NOMO-1 treated with dmso at 0.1 percent for 144 hours (cell line): ENCODE measurements at regions not wholly inside any gene's neighbourhood (a gene's known extent, or its start where the extent isn't known, plus 50 kb on each side); places are given as distances from the start of the nearest gene placed in this dataset.
A peak's percentile ranks its signal among the peaks of the same experiment; 100 is the strongest.

ENCODE experiments used
- DNase-seq: peaks from one replicate; lab custom pipeline; 2025; ENCODE audit not compliant: unreplicated experiment; lab: John Stamatoyannopoulos, UW

DNA sequence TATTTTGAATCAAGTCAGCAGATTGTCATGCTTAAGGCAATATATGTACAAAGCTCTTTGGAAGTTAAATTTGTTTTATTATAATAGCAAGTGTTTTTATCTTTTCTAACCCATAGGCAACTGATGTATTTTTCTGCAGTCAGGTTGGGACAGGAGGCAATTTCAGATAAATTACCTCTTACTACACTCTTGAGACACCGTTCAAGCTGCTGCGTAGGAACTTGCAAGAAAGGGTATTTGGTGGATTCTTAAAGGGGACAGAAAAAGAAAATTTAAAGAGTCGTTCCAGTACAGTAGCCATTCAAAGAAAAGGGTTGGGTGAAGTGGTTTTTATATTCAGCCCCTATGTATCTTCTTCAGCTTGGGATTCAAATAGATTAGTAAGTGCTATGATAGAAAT lies 112.4 kb upstream of the APC start:
- no peak for DNase-seq

DNA sequence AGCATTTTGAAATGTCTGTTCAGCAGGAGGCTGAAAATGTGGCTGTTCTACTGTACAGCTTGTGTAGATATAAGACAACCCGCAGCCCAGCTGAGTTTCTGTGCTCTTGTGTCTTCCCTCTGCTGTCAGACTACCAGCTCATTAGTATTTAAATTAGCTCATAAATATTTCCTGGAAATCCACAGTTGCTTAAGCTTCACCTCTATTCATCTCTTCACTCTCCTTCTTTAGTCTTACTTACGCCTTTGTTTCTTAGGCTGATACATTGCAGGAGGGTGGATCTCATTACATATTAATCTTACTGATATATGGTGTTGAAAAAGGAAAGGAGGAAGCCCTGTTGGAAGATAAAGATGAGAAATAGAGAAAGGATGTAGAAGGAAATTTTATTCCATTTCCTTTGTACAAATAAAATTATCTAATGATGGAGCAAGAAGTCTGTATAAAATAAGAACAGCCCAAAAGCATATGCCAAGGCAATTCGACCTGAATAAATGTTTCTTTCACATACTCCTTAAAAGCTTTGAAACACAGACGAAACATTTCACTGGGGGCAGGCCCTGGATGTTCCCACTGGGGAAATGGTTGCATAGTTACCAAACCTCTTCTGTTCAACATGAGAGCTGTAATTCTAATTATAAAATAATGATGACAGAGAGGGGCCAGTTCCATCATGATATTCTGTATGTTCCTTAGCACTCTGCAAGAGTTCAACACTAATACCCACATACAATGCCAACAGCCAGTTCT lies 111.8 kb upstream of the APC start:
- DNase-seq: no peak

DNA sequence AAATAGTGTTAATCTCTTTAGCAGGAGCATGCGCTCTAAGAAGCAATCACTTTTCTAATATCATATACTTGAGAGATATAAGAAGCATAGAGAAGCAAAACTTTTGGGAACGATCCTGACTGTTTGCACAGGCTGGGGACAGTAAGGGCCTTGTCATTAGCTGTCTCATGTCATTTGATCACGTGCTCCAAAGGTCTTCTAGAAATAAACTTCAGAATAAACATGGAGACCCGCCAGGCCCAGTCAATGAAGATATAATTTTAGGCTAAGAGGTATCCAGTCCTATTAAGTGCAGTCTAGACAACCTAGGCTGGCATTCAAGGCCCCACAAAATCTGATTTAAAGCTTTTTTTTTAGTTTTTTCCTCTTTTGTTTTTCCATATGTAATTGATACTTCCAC lies 111.0 kb upstream of the APC start:
- no peak for DNase-seq

DNA sequence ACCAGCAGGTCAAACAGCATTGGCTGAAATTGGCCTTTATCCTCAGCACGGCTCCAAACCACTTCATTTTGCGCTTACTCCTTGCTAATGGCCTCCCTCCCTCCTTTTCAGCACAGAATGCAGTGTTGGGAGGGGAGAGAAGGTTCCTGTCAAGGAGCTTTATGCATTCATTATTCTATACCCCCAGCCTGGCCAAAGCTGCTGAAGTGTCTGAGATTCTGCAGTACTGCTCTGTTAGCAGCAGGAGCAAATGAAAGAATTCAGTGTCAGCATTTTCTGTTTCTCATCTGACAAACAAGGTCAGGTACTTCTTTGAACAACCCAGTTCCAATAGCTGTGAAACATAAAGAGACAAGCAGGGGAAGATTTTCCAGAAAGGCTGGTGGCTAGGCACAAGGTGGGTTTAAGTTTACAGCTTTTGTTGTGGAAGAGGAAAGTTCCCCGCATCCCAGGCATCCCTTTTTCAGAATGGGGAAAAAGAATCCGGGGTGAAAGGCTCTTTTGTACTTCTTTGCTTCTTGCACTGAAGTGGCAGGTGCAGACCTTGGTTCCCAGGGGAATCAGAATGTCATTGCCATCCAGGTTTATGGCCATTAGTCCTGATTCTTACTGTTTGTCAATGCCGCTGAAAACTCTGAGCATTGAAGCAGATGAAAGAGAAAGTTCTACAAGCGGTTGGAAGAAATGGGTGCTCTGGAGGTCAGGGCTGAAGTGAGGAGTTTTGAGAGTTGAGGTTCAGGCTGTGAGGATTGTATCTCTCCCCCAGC lies 109.3 kb upstream of the APC start:
- DNase-seq: no peak

DNA sequence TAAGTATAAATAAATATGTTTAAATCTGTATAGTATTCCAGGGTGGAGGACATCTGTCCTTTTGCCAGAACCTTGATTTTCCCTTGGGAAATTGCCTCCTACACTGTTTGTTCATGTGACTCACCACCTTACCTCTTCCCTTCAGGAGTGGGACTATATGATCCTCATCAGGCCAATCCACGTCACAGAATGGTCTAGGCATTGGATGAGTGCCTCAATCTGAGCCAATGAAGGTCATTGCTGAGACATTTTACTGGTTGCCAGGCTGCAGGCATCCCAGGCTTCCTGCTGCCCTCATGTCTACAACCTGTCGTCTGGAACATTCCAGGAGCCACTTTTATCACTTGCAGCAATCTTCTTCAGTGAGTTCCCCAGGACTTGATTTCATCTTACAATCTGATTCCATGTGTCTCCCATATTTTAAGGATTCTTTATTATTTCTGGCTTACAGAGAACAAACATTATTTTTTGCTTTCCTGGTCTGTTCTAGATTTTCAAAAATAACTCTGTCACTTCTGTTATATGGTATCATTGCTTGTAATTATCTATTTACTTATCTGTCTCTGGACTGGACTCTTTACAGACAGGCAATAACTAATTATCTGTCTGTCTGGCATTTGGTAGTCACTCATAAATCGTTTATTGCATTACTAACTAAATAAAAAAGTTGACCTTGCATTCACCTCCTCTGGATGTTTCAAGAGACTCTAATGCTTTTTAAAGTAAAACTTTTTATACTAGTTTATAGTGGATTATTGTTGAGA lies 107.3 kb upstream of the APC start:
- DNase-seq: no peak

DNA sequence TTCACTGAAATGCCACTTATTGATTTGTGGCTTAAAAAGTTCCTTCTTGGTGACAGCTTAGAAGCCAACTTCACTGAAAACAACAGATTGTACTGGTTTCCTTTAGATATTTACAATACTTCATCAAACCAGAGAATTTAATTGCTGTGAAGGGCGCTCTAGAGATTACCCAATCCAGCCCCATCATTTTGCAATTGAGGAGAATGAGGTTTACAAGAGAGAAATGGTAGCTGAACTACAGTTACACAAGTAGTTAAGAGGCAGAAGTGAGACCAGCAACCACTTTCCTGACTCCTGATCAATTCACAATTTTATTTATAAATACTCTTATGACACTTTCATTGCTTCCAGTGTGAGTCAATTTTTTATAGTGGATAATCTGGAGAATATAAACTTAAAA lies 103.5 kb upstream of the APC start:
- DNase-seq: peak; percentile 77

DNA sequence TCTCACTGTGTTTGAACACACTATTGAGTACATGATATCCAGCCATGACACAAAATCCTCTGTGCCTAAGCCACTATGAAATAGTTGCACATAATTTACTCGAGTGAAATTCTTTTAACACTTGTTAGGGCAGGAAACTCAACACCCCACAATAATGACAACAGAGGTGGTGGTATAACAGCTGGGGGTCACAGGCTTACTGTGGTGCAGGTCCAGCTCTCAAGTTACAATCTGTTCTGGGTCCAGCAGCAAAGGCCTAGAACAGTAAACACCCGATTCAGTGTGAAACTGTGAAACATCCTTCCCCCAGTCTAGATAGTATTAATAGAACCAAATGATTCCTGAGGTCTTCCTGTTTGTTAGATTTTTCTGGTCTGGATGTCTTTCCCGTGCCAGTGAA lies 102.9 kb upstream of the APC start:
- DNase-seq: no peak

DNA sequence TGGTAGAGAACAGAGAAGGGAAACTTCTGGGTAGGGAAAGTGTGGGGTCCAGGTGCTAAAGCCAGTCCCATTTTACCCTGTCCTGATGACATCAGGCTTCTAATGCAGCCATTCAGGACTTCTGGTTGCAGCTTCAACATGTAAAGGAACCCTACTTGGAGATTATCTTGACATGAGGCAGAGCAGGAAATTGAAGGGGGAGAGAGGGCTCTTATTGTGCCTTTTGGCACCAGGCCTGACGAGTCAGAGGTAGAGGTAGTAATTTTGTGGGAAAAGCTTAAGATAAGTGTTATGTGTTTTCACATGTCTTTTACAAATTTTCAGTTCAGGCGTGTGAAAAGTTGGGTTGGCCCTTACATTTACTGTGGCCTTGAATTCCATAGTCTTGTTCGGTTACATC lies 102.4 kb upstream of the APC start:
- no peak for DNase-seq

DNA sequence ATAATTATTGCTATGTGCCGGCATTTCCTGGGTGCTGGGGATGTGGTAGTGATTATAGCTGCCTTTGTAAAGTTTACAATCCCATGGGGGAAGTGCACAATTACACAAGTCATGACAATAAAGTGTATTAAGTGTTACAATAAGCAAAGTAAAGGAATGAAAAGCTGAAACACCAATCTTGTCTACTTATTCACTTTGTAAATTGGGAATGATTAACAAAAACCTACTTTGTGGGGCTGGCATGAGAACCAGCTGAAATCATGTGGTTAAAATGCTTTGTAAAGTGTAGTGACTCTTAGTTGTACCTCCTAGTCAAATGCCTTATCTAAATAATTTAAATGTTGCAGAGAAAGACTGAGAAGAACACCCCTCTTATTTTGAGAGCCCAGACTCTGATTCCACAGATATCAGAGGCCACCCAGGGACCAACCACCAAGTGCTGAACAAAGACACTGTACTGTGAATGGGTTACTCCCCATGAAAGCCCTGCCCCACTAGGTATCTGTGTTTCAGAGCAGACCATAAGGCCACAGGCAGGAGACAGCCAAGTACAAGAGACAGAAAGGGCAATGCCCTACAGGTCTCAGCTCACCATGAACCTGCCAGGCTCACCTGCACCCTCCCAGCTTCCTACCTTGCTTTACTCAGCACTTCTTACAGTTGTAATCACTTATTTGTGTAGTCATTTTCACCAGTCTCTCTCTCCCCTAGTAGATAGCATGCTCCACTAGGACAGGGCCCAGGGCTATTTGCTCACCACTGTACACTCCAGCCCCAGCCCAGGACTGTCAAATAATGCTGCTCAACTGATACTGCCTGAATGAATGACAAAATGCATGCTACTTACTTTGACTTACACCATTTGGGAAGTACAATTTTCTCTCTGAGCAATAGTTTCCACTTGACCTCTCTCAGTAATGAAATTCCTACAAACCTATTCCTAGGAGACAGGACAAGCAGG lies 101.6 kb upstream of the APC start:
- no peak for DNase-seq

DNA sequence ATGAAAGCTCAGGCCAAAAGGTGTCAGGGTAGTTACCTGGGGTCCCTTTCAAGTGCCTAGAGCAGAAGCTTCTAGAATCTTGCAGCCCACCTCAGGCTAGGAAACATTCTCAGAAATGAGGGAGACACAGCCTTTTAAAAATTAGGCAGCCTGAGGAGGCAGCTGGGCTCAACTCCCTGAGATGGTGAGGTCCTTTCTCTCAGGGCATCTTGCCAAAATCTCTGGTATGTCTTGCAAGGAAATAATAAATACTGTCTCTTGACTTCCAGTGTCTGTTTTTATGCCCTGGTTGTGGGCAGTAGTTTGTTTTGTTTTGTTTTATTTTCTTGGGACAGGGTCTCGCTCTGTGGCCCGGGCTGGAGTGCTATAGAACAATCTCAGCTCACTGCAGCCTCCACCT lies 100.9 kb upstream of the APC start:
- no peak for DNase-seq

DNA sequence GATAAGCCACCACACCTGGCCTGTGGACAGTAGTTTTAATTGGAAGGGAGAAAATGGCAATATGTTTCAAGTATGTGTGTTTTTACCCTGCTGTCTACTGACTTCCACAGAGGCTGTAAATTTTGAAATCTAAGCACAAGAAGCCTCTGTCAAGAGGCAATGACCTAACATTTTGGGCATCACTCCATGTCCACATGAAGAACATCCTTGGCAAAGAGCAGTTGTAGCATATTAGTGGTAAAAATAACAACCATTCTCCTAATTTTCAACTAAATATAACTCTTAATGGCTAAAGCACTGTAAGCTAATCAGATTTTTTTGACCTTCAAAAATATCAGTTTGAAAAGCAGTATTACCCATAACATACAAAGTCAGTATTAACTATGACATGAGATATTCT lies 100.3 kb upstream of the APC start:
- DNase-seq: no peak

DNA sequence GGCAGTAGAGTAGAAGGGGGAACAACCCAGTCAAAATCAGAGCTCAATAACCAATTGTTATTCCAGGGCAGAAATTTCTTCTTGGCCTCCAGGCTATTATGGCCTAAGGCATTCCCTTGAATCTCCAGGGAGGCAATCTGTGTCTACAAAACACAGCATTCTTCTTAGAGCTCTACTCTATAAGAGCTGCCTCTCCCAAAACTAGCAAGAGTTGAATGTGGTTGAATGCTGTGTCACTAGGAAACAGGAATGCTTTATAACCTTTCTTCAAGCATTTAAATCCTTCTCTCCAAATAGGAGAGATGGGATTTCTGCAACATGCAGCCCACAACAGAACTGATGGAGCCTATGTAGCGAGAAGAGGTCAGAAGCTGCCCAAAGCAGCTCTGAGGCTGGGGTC lies 97.1 kb upstream of the APC start:
- no peak for DNase-seq

DNA sequence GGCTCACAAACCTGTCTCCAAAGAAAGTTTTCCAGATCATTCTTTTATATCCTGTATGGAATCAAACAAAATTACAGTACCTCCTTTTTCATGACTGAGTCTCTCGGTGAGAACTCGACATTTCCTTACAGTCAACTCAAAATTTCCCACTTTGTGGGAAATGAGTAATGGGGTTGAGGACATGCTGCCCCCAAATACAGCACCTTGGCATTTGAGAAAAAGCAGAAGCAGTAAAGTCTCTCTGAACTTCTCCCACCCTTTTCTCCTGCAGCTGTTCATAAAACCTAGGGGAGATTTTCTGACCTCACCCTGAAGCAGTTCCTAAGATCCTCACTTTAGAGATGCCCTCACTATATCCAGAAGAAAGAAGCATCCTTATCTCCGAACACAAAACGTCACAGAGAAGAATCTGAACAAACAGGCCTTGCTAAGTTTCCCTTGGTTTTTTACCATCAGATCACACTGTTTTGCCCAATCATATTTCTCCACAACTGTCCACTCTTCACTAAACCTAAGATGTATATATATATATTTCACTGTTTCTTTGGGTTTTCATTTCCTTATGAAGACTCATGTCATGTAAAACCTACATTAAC lies 96.1 kb upstream of the APC start:
- DNase-seq: no peak

DNA sequence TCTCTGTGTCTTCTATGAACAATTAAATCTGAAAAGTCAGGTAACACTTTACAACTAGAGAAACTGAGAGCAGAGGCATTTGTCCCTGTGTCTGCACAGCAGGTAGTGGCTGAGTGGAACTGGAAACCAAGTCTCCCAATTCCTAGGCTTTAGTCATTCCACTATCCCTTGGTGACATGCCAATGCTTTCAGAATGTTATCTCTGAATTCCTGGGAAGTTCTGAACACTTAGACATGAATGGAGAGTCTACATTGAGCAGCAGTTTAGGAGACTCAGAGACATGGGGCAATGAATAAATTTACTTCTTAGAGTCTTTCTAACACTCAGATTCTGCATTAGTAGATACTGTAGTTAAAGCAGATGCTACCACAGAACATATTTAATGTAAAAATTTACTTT lies 94.8 kb upstream of the APC start:
- DNase-seq: no peak

DNA sequence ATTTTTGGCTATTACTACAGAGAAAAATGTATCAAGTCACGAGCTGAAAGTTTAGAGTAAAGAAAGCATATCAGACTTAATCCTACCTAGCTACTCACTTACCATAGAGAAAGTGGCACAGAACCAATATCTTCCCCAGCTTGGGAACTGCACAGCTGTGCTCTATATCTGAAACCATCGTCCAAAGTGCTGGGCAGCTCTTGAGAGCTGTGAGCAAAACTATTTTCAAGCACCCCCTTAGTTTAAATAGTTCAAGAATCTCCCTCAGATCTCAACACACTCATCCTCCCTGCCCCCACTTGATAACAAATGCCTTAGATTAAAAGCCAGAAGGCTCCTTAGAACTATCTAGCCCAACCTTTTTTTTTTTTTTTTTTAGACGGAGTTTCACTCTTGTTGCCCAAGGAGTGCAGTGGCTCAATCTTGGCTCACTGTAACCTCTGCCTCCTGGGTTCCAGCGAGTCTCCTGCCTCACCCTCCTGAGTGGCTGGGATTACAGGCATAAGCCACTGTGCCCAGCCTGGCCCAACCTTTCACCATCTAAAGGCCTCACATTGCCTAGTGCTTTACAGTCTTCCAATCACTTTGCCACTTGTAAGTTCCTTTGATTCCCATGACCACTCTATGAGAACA lies 94.2 kb upstream of the APC start:
- no peak for DNase-seq

DNA sequence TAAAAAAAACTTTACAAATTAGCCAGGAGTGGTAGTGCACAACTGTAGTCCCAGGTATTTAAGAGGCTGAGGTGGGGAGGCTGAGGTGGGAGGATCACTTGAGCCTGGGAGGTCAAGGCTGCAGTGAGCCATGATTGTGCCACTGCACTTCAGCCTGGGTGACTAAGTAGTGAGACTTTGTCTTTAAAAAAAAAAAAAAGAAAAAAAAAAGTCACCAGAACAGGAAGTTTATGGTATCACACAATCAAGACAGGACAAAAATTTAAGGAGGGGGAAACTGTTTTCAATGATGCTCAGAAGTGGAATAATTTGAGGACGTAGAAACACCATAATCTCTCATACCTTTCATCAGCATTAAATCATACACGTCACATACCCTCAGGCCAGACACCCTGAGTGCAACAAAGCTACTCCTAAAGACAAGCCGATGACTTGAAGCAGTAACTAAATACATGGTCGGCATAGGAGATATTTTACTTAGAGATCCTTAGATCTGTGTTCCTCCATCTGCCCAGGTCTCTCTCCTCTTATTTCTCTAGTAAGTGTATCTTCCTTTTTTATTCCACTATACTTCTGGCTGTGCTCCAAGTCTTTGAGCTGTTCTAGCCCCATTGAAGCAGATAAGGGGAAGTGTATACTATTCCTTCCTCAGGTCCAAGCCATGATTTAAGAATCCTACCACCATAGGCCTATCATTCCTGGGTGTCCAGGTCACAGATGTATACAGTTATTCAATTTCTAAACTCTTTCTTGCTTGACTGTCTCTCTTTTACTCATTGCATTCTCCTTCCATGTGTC lies 91.3 kb upstream of the APC start:
- DNase-seq: no peak

DNA sequence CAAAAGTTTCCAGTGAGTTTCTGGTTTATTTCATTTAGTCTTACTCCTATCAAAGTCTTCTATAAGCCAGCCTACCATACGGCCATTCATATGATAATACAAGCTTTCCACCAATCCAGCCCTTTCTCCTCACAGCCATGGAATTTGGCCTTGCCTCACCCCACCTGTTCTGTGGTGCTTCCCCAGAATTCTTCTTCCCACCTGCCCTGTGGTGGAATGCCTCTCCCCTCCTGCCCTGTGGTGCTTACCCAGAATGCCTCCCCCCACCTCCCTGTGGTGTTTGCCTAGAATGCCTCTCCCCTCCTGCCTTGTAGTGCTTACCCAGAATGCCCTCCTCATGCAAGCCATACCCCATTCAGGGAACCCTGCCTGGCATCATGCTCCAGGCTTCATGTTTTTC lies 90.3 kb upstream of the APC start:
- no peak for DNase-seq

DNA sequence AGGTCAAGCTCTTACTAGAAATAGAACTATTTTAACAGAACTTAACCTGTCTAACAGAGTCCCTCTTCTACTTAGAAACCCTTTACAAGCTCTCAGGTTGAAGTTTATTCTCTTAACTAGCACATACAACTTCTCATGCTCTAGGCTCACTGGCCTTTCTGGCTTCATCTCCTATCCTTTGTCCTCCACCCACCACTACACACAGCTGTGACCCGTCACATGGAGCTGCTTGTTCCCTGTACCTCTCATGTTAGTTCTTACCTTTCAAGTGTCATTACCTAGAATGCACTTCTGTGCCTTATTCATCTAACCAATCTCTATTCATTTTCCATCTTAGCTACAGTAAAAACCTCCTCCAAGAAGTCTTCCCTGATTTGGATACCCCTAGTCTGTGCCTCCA lies 89.4 kb upstream of the APC start:
- DNase-seq: no peak

DNA sequence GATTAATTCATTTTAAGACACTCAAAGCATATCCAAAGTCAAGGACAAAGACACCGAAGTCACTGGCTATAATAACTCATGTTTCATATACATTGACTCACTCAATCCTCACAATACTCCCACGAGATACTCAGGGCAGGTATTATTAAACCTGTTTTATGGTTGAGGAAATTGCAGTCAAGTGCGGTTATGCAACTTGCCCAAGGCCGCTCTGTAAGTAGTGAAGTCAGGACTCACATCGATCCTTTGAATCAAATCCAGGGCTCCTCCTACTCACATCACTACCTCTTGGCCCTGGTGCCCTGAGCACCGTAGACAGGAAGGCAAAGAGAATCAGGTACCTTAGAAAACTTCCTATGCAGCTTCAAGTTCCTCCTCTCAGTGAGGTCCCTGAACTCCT lies 87.8 kb upstream of the APC start:
- DNase-seq: no peak
